SK-N-SH (cell line): ENCODE measurements at regions not wholly inside any gene's neighbourhood (a gene's known extent, or its start where the extent isn't known, plus 50 kb on each side); places are given as distances from the start of the nearest gene placed in this dataset.

Experiments used
- CTCF ChIA-PET: fragments of 300-600, 350-600 bp; formaldehyde crosslinking; extraction: SDS; loops from one replicate; lab custom pipeline; 2021; lab: Yijun Ruan, JAX
- POLR2A ChIA-PET: fragments of 350-600 bp; sonication (Branson Sonifier 250); formaldehyde crosslinking; extraction: SDS; loops from one replicate; lab custom pipeline; 2020; ENCODE audit warnings: antibody characterized with exemption, inconsistent platforms; lab: Yijun Ruan, JAX
- DNase-seq: peaks from one replicate; pipeline ENCODE4 v3.0.0; 2012
- H2AFZ ChIP-seq: fragments of 200-600 bp; sonication (generic); 2 replicates; pipeline ENCODE4 v1.8.1; 2016; ENCODE audit warnings: antibody characterized with exemption, mild to moderate bottlenecking, low read depth
- H3F3A ChIP-seq: fragments of 200-600 bp; sonication (generic); replicated peaks from 2 replicates; pipeline ENCODE3; 2016; ENCODE audit warnings: antibody characterized with exemption, mild to moderate bottlenecking; ENCODE audit not compliant: insufficient read depth
- H3K27ac ChIP-seq, 2 experiments: fragments of 200-500 bp in 1 of 2; fragments of 200-600 bp in 1 of 2; sonication (Bioruptor generic) in 1 of 2; sonication (generic), shearing (Covaris generic) in 1 of 2; 2 replicates each; pipeline versions ENCODE4 v1.5.1 to v1.6.1; 2014 to 2016; ENCODE audit warnings: low read depth in 2 of 2, inconsistent platforms in 1 of 2, low read length in 1 of 2, mild to moderate bottlenecking in 1 of 2, mixed read lengths in 1 of 2
- H3K27me3 ChIP-seq: fragments of 200-600 bp; sonication (generic), shearing (Covaris generic); 2 replicates; pipeline ENCODE4 v1.6.1; 2016; ENCODE audit warnings: mixed run types; ENCODE audit not compliant: insufficient read depth
- H3K36me3 ChIP-seq, 2 experiments: fragments of 200-500 bp in 1 of 2; fragments of 200-600 bp in 1 of 2; sonication (Bioruptor generic) in 1 of 2; sonication (generic) in 1 of 2; replicated peaks in 1 of 2; 2 replicates each; pipeline versions ENCODE3 to v1.5.1; 2014 to 2016; ENCODE audit warnings: low read length in 1 of 2, mild to moderate bottlenecking in 1 of 2; ENCODE audit not compliant: insufficient read depth in 2 of 2, control insufficient read depth in 1 of 2
- H3K4me1 ChIP-seq, 2 experiments: fragments of 200-500 bp in 1 of 2; fragments of 200-600 bp in 1 of 2; sonication (Bioruptor generic) in 1 of 2; sonication (generic), shearing (Covaris generic) in 1 of 2; 2 replicates each; pipeline versions ENCODE4 v1.5.1 to v1.6.1; 2014 to 2016; ENCODE audit warnings: low read depth in 1 of 2, low read length in 1 of 2, mixed run types in 1 of 2; ENCODE audit not compliant: insufficient read depth in 2 of 2, control insufficient read depth in 1 of 2
- H3K4me2 ChIP-seq: fragments of 200-600 bp; sonication (generic), shearing (Covaris generic); 2 replicates; pipeline ENCODE4 v1.6.1; 2017; ENCODE audit warnings: mixed run types
- H3K4me3 ChIP-seq, 2 experiments: fragments of 200-500 bp in 1 of 2; fragments of 200-600 bp in 1 of 2; sonication (Bioruptor generic) in 1 of 2; sonication (generic), shearing (Covaris generic) in 1 of 2; 2 replicates each; pipeline versions ENCODE4 v1.5.1 to v1.8.1; 2014 to 2016; ENCODE audit warnings: low read depth in 2 of 2, inconsistent platforms in 1 of 2, low read length in 1 of 2, mild to moderate bottlenecking in 1 of 2, mixed read lengths in 1 of 2, moderate library complexity in 1 of 2
- H3K79me2 ChIP-seq: fragments of 200-600 bp; sonication (generic); 2 replicates; pipeline ENCODE4 v1.8.1; 2017; ENCODE audit warnings: mild to moderate bottlenecking; ENCODE audit not compliant: insufficient read depth
- H3K9ac ChIP-seq: fragments of 200-600 bp; sonication (generic); 2 replicates; pipeline ENCODE4 v1.6.1; 2017; ENCODE audit warnings: mixed run types
- H3K9me2 ChIP-seq: fragments of 200-600 bp; sonication (generic); 2 replicates; pipeline ENCODE4 v1.6.1; 2017; ENCODE audit warnings: mixed run types
- H3K9me3 ChIP-seq: fragments of 200-600 bp; sonication (generic); 2 replicates; pipeline ENCODE4 v1.6.1; 2017; ENCODE audit warnings: mixed run types, mild to moderate bottlenecking, moderate library complexity
- H4K20me1 ChIP-seq: fragments of 200-600 bp; sonication (generic); 2 replicates; pipeline ENCODE4 v1.6.1; 2017; ENCODE audit warnings: mild to moderate bottlenecking, mixed run types; ENCODE audit not compliant: insufficient read depth
- CHD2 ChIP-seq: fragments of 150-350 bp; IDR thresholded peaks from 2 replicates; pipeline ENCODE4 v1.6.1; 2018; ENCODE audit warnings: low read length; ENCODE audit not compliant: partially characterized antibody
- CTCF ChIP-seq: fragments of 200-600 bp; sonication (generic); IDR thresholded peaks from 2 replicates; pipeline ENCODE4 v1.6.1; 2017; ENCODE audit warnings: antibody characterized with exemption, mild to moderate bottlenecking, moderate library complexity
- ELF1 ChIP-seq: IDR thresholded peaks from 2 replicates; pipeline ENCODE4 v1.4.0; 2012
- EZH2phosphoT487 ChIP-seq: fragments of 200-600 bp; sonication (generic); IDR thresholded peaks from 2 replicates; pipeline ENCODE4 v1.6.1; 2017; ENCODE audit warnings: low read depth, mixed run types, mild to moderate bottlenecking, antibody characterized with exemption, moderate library complexity, borderline replicate concordance
- FOXJ3 ChIP-seq: sonication (generic); formaldehyde crosslinking; IDR thresholded peaks from 2 replicates; pipeline ENCODE4 v1.5.1; 2020; ENCODE audit warnings: mild to moderate bottlenecking, missing genetic modification reagents
- GABPA ChIP-seq: IDR thresholded peaks from 2 replicates; pipeline ENCODE4 v1.4.0; 2012; ENCODE audit warnings: low read depth, mild to moderate bottlenecking
- GATA2 ChIP-seq: sonication (generic); formaldehyde crosslinking; IDR thresholded peaks from 2 replicates; pipeline ENCODE4 v1.5.0; 2020; ENCODE audit warnings: mild to moderate bottlenecking, missing genetic modification reagents
- JUND ChIP-seq: IDR thresholded peaks from 2 replicates; pipeline ENCODE4 v1.4.0; 2012
- MXI1 ChIP-seq: IDR thresholded peaks from 2 replicates; pipeline ENCODE4 v1.6.1; 2012; ENCODE audit warnings: mild to moderate bottlenecking, low read depth, low read length, improper control_type of control experiment
- POLR2AphosphoS5 ChIP-seq: IDR thresholded peaks from 2 replicates; pipeline ENCODE4 v1.6.1; 2012; ENCODE audit warnings: low read depth, low read length
- RAD21 ChIP-seq: IDR thresholded peaks from 2 replicates; pipeline ENCODE4 v1.6.1; 2012; ENCODE audit warnings: mild to moderate bottlenecking, low read length
- RCOR1 ChIP-seq: fragments of 150-350 bp; IDR thresholded peaks from 2 replicates; pipeline ENCODE4 v1.6.1; 2017; ENCODE audit warnings: antibody characterized with exemption, low read length
- RFX5 ChIP-seq: IDR thresholded peaks from 2 replicates; pipeline ENCODE4 v1.6.1; 2012; ENCODE audit warnings: mild to moderate bottlenecking, improper control_type of control experiment, low read length
- RXRA ChIP-seq: IDR thresholded peaks from 2 replicates; pipeline ENCODE4 v1.4.0; 2012; ENCODE audit warnings: low read depth, mild to moderate bottlenecking, borderline replicate concordance
- SIN3A ChIP-seq: IDR thresholded peaks from 2 replicates; pipeline ENCODE4 v1.6.1; 2012; ENCODE audit warnings: low read depth, mild to moderate bottlenecking, low read length, moderate library complexity, borderline replicate concordance
- SMC3 ChIP-seq: IDR thresholded peaks from 2 replicates; pipeline ENCODE4 v1.6.1; 2012; ENCODE audit warnings: low read depth, low read length, improper control_type of control experiment
- USF2 ChIP-seq: fragments of 150-350 bp; IDR thresholded peaks from 2 replicates; pipeline ENCODE4 v1.6.1; 2017; ENCODE audit warnings: antibody characterized with exemption, low read length, low read depth, borderline replicate concordance
- TF ChIP-seq, protein P1 (sequence below): fragments of 150-350 bp; IDR thresholded peaks from 2 replicates; pipeline ENCODE4 v1.6.1; 2016; ENCODE audit warnings: mild to moderate bottlenecking, low read depth, low read length

DNA sequence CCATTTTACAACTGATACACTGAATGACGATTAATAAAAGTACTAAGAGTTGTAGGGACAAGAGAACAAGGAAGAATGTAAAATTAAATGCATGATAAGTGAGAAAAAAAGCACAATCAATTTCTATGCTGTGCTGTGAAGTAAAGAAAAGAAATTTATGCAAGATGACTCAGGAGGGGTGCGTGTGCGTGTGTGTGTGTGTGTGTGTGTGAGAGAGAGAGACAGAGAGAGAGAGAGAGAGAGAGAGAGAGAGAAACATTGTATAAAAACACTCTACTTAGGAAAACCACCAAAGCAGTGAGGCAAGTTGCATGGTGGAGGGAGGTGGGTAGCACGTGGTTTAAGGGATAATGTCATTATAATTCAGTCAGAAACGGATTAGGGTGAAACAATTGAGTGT lies 580.8 kb upstream of the ALCAM start (continued):
- TF ChIP-seq SIN3A, result no peak
- no peak for TF ChIP-seq GABPA
- TF ChIP-seq EZH2phosphoT487, result no peak
- no peak for TF ChIP-seq RCOR1

DNA sequence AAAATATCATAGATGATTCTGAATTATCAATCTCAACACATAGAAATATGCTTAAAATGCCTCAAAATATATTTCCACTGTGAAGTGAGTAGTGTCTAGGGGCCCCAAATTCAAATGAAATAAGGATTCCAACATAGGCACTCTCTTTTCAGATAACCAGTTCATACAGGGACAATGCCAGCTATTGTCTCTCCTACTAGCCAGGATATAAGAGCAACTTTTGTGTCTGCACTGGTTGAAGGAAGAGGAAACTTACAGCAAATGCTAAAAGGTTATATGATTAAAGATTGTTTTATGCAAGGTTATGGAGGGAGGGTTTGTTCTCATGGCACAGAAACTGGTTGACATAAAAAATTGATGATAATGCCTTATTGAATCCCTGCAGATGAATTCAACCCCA lies 579.4 kb upstream of the ALCAM start:
- H3K9ac ChIP-seq, result no peak overlapping the region
- DNase-seq, result no peak
- no peak for TF ChIP-seq POLR2AphosphoS5
- TF ChIP-seq RFX5, result no peak
- TF ChIP-seq ELF1, result no peak
- TF ChIP-seq RCOR1, result no peak
- TF ChIP-seq MXI1, result no peak
- no peak for TF ChIP-seq GATA2 (CRISPR knock-in tag)
- no peak for TF ChIP-seq RXRA
- TF ChIP-seq, protein P1, sequence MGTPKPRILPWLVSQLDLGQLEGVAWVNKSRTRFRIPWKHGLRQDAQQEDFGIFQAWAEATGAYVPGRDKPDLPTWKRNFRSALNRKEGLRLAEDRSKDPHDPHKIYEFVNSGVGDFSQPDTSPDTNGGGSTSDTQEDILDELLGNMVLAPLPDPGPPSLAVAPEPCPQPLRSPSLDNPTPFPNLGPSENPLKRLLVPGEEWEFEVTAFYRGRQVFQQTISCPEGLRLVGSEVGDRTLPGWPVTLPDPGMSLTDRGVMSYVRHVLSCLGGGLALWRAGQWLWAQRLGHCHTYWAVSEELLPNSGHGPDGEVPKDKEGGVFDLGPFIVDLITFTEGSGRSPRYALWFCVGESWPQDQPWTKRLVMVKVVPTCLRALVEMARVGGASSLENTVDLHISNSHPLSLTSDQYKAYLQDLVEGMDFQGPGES, result no peak
- no peak for TF ChIP-seq USF2
- no peak for TF ChIP-seq SMC3
- no peak for TF ChIP-seq FOXJ3 (CRISPR knock-in tag)
- TF ChIP-seq RAD21, result no peak
- no peak for TF ChIP-seq CTCF
- TF ChIP-seq EZH2phosphoT487, result no peak
- TF ChIP-seq JUND, result no peak
- no peak for TF ChIP-seq CHD2
- H3K9me3 ChIP-seq, result no peaks in the 10 kb centered on the region
- H2AFZ ChIP-seq, result no peak overlapping the region
- ChIA-PET CTCF (no interaction called here), POLR2A (no interaction called here)
- no peak overlapping the region for H3K4me3 ChIP-seq
- no peak overlapping the region for H3K27ac ChIP-seq
- H3K9me2 ChIP-seq, result no peaks in the 10 kb centered on the region
- H3K4me1 ChIP-seq, result no peaks in the 10 kb centered on the region; a peak in 1 of 4 replicates
- H3K79me2 ChIP-seq, result no peaks in the 10 kb centered on the region
- H3K27me3 ChIP-seq, result no peaks in the 10 kb centered on the region
- H3F3A ChIP-seq, result no peaks in the 10 kb centered on the region
- no peaks in the 10 kb centered on the region for H3K36me3 ChIP-seq
- no peak overlapping the region for H3K4me2 ChIP-seq
- H4K20me1 ChIP-seq, result no peaks in the 10 kb centered on the region
